SU-DHL-6 (cell line): ENCODE measurements at regions not wholly inside any gene's neighbourhood (a gene's known extent, or its start where the extent isn't known, plus 50 kb on each side); places are given as distances from the start of the nearest gene placed in this dataset.

Experiments
- H2AFZ ChIP-seq: fragments of 200-600 bp; sonication (generic); 2 replicates; pipeline ENCODE4 v1.6.1; 2014; ENCODE audit warnings: low read depth, mild to moderate bottlenecking, moderate library complexity, mixed read lengths, antibody characterized with exemption, low read length; ENCODE audit not compliant: severe bottlenecking
- H3F3A ChIP-seq: fragments of 200-600 bp; shearing (Covaris generic); 2 replicates; pipeline ENCODE4 v1.6.0; 2016; ENCODE audit warnings: antibody characterized with exemption, mild to moderate bottlenecking; ENCODE audit not compliant: insufficient read depth
- H3K27ac ChIP-seq: fragments of 200-600 bp; sonication (generic); 2 replicates; pipeline ENCODE4 v1.5.1; 2016; ENCODE audit warnings: low read depth, mild to moderate bottlenecking, low read length, moderate library complexity, mixed read lengths
- H3K27me3 ChIP-seq: fragments of 200-600 bp; sonication (generic), shearing (Covaris generic); 2 replicates; pipeline ENCODE4 v1.6.0; 2014; ENCODE audit warnings: mild to moderate bottlenecking, low read length
- H3K36me3 ChIP-seq: fragments of 200-600 bp; sonication (generic); 2 replicates; pipeline ENCODE4 v1.6.1; 2014; ENCODE audit warnings: mild to moderate bottlenecking, low read length, mixed read lengths
- H3K4me2 ChIP-seq: fragments of 300-600, 200-600 bp; shearing (Covaris generic), sonication (generic); 2 replicates; pipeline ENCODE4 v1.6.0; 2014; ENCODE audit warnings: low read length, low read depth, mild to moderate bottlenecking; ENCODE audit not compliant: poor library complexity, severe bottlenecking
- H3K4me3 ChIP-seq: fragments of 200-600 bp; sonication (generic); 2 replicates; pipeline ENCODE4 v1.5.1; 2014; ENCODE audit warnings: antibody characterized with exemption, low read length, mild to moderate bottlenecking, mixed read lengths; ENCODE audit not compliant: insufficient read depth, poor library complexity, severe bottlenecking
- H3K79me2 ChIP-seq: fragments of 200-600 bp; sonication (generic); 2 replicates; pipeline ENCODE4 v1.6.1; 2014; ENCODE audit warnings: mild to moderate bottlenecking, low read length, moderate library complexity; ENCODE audit not compliant: insufficient read depth
- H3K9ac ChIP-seq: fragments of 200-600 bp; sonication (generic); 2 replicates; pipeline ENCODE4 v1.7.0; 2014; ENCODE audit warnings: mild to moderate bottlenecking, low read length
- H3K9me2 ChIP-seq: fragments of 200-600 bp; sonication (generic); replicated peaks from 2 replicates; pipeline ENCODE4 v1.6.1; 2014; ENCODE audit warnings: low read length; ENCODE audit not compliant: insufficient read depth
- H3K9me3 ChIP-seq: fragments of 200-600 bp; sonication (generic); 2 replicates; pipeline ENCODE4 v1.6.1; 2014; ENCODE audit warnings: low read length, mixed read lengths; ENCODE audit not compliant: insufficient read depth
- H4K20me1 ChIP-seq: fragments of 200-600 bp; sonication (generic); 2 replicates; pipeline ENCODE4 v1.6.1; 2014; ENCODE audit warnings: low read depth, mild to moderate bottlenecking, antibody characterized with exemption, low read length, moderate library complexity, mixed read lengths
- EZH2phosphoT487 ChIP-seq: fragments of 200-600 bp; sonication (generic), shearing (Covaris generic); conservative IDR thresholded peaks from 2 replicates; pipeline ENCODE4 v1.6.1; 2018; ENCODE audit warnings: mild to moderate bottlenecking, antibody characterized with exemption, low read length, moderate library complexity, mixed read lengths
- TF ChIP-seq, protein P1 (sequence below): fragments of 200-600 bp; sonication (generic); IDR thresholded peaks from one replicate; pipeline ENCODE4 v1.5.1; 2017; ENCODE audit warnings: antibody characterized with exemption, mild to moderate bottlenecking, low read length, moderate library complexity; ENCODE audit not compliant: insufficient read depth, poor library complexity, severe bottlenecking

DNA sequence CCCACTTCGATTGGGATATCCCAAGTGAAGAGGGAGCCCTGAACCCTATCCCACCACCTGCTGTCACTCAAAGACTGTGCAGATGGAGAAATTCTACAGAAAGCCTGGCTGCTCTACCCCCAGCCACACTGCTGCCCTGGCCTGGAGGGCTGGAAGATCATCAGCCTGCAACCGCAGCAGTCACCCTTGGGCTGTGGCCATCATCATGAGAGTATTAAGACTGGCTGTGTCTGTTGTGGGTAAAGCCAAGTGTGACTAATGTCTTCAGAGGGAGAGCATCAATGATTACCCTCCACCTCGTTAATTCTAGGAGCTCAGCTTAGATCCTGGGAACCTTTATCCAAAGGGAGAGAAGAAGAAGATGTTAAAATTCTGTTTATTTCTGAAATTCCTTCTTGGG lies 221.5 kb downstream of the TFCP2L1 start:
- Histone ChIP-seq H3K4me3 (no peak overlapping the region), H3K79me2 (no peaks in the 10 kb centered on the region), H3K4me2 (no peak overlapping the region), H3K27me3 (no peaks in the 10 kb centered on the region), H3F3A (no peaks in the 10 kb centered on the region), H3K36me3 (no peaks in the 10 kb centered on the region), H3K9me2 (no peaks in the 10 kb centered on the region), H2AFZ (no peak overlapping the region), H4K20me1 (no peaks in the 10 kb centered on the region), H3K9ac (no peak overlapping the region), H3K27ac (no peak overlapping the region), H3K9me3 (no peaks in the 10 kb centered on the region)
- no peak for TF ChIP-seq EZH2phosphoT487
- TF ChIP-seq, protein P1, sequence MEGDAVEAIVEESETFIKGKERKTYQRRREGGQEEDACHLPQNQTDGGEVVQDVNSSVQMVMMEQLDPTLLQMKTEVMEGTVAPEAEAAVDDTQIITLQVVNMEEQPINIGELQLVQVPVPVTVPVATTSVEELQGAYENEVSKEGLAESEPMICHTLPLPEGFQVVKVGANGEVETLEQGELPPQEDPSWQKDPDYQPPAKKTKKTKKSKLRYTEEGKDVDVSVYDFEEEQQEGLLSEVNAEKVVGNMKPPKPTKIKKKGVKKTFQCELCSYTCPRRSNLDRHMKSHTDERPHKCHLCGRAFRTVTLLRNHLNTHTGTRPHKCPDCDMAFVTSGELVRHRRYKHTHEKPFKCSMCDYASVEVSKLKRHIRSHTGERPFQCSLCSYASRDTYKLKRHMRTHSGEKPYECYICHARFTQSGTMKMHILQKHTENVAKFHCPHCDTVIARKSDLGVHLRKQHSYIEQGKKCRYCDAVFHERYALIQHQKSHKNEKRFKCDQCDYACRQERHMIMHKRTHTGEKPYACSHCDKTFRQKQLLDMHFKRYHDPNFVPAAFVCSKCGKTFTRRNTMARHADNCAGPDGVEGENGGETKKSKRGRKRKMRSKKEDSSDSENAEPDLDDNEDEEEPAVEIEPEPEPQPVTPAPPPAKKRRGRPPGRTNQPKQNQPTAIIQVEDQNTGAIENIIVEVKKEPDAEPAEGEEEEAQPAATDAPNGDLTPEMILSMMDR = no peak

DNA sequence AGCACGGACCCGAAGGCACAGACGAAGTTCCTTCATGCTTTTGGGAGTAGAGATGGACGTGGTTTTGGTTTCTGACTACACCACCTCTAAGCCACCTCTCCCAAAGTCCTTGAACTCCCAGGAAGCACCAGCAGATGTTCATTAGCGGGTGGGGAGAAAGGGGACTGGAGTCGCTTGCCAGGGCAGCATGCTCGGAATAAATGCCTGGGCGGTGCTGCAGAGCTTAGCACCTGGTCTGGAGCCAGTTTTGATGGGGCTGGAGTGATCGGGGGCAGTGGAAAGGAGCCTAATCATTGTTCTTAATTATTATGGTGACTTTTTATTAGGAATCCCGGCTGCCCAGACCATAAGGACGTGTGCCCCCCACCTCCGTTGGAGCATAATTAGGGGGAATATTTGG lies 220.8 kb downstream of the TFCP2L1 start:
- Histone ChIP-seq H3K9me2 (no peaks in the 10 kb centered on the region), H2AFZ (no peak overlapping the region), H3K36me3 (no peaks in the 10 kb centered on the region), H3K27ac (no peak overlapping the region), H3K79me2 (no peaks in the 10 kb centered on the region), H3K9me3 (no peaks in the 10 kb centered on the region), H3K4me3 (no peak overlapping the region), H3F3A (no peaks in the 10 kb centered on the region), H3K9ac (no peak overlapping the region), H3K27me3 (no peaks in the 10 kb centered on the region), H4K20me1 (no peaks in the 10 kb centered on the region), H3K4me2 (no peak overlapping the region)
- no peak for TF ChIP-seq EZH2phosphoT487
- TF ChIP-seq, protein P1 = no peak

DNA sequence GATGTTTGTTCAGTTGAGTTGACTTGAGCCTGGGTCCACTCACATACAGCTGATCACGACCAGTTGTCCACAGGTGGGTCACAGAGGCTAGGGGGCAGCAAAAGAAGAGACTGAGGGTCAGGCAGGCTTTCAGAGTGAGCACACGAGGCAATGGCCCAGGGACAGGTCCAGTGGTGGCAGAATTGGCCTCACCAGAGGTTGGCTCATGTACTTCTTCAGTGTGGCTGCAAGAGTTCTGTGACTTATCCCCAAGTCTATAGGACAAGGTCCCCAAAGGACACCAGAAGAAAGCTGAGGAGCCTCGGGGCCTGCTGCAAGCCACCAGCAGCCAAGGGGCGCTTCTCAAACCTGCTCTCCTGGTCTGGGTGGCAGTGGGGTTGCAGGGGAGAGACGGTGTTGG lies 219.8 kb downstream of the TFCP2L1 start:
- H2AFZ ChIP-seq = no peak overlapping the region
- H3K4me3 ChIP-seq = no peak overlapping the region
- no peaks in the 10 kb centered on the region for H3K79me2 ChIP-seq
- no peaks in the 10 kb centered on the region for H4K20me1 ChIP-seq
- H3K9ac ChIP-seq = no peak overlapping the region
- no peaks in the 10 kb centered on the region for H3K9me2 ChIP-seq
- TF ChIP-seq, protein P1 = no peak
- TF ChIP-seq EZH2phosphoT487 = no peak
- H3F3A ChIP-seq = no peaks in the 10 kb centered on the region
- no peak overlapping the region for H3K4me2 ChIP-seq
- H3K27ac ChIP-seq = no peak overlapping the region
- H3K9me3 ChIP-seq = no peaks in the 10 kb centered on the region
- no peaks in the 10 kb centered on the region for H3K36me3 ChIP-seq
- no peaks in the 10 kb centered on the region for H3K27me3 ChIP-seq

DNA sequence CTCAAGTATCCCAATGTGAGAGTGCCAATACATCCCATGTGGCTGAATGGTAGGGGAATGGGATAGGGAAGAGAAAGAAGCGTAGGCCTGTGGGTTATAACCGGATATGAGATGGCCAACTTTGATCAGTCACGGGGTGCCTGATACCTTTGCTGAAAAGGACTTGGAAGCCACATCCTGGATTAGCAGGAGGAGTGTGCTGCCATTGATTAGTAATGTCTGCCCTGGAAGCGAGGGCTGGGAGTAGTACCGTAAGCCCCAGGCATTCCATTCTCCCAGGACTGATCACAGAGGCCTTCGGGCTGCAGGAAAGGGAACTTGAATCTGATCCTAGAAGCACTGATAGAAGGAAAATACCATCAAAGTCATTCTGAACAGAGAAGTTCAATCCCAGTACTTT lies 218.5 kb downstream of the TFCP2L1 start:
- H3F3A ChIP-seq = no peaks in the 10 kb centered on the region
- H3K4me2 ChIP-seq = no peak overlapping the region
- H3K27me3 ChIP-seq = no peaks in the 10 kb centered on the region
- no peak overlapping the region for H3K9ac ChIP-seq
- H3K9me3 ChIP-seq = no peaks in the 10 kb centered on the region
- no peaks in the 10 kb centered on the region for H4K20me1 ChIP-seq
- no peaks in the 10 kb centered on the region for H3K79me2 ChIP-seq
- no peak overlapping the region for H3K27ac ChIP-seq
- H3K4me3 ChIP-seq = no peak overlapping the region
- no peaks in the 10 kb centered on the region for H3K36me3 ChIP-seq
- TF ChIP-seq EZH2phosphoT487 = no peak
- TF ChIP-seq, protein P1 = no peak
- no peaks in the 10 kb centered on the region for H3K9me2 ChIP-seq
- H2AFZ ChIP-seq = no peak overlapping the region
